KMS-11 (cell line): ENCODE measurements at regions not wholly inside any gene's neighbourhood (a gene's known extent, or its start where the extent isn't known, plus 50 kb on each side); places are given as distances from the start of the nearest gene placed in this dataset.

Experiments
- H2AFZ ChIP-seq: fragments of 200-600 bp; sonication (generic); 2 replicates; pipeline ENCODE4 v1.6.1; 2016; ENCODE audit warnings: antibody characterized with exemption, mixed run types, low read depth
- H3K27ac ChIP-seq: fragments of 200-600 bp; sonication (generic); 2 replicates; pipeline ENCODE4 v1.6.1; 2016; ENCODE audit warnings: mild to moderate bottlenecking, mixed run types
- H3K27me3 ChIP-seq: fragments of 200-600 bp; sonication (generic); 2 replicates; pipeline ENCODE4 v1.6.1; 2017; ENCODE audit warnings: mild to moderate bottlenecking, low read depth, mixed run types, moderate library complexity; ENCODE audit not compliant: insufficient read depth
- H3K36me3 ChIP-seq: fragments of 200-600 bp; sonication (generic); 2 replicates; pipeline ENCODE4 v1.6.1; 2017; ENCODE audit warnings: mild to moderate bottlenecking, mixed run types; ENCODE audit not compliant: insufficient read depth
- H3K4me1 ChIP-seq: fragments of 200-600 bp; sonication (generic); 2 replicates; pipeline ENCODE4 v1.6.1; 2016; ENCODE audit warnings: mild to moderate bottlenecking, low read depth, mixed run types; ENCODE audit not compliant: poor library complexity, severe bottlenecking
- H3K4me2 ChIP-seq: fragments of 200-600 bp; sonication (generic); 2 replicates; pipeline ENCODE4 v1.7.0; 2016; ENCODE audit warnings: mild to moderate bottlenecking, mixed run types
- H3K4me3 ChIP-seq: fragments of 200-600 bp; sonication (generic); IDR thresholded peaks from 2 replicates; pipeline ENCODE4 v1.6.1; 2017; ENCODE audit warnings: low read depth, low read length, mixed read lengths; ENCODE audit not compliant: insufficient read depth
- H3K79me2 ChIP-seq: fragments of 200-600 bp; sonication (generic); 2 replicates; pipeline ENCODE4 v1.6.1; 2016; ENCODE audit warnings: low read depth, mixed run types; ENCODE audit not compliant: insufficient read depth
- H3K9ac ChIP-seq: fragments of 200-600 bp; sonication (generic); 2 replicates; pipeline ENCODE4 v1.6.1; 2016; ENCODE audit warnings: mild to moderate bottlenecking, mixed run types
- H4K20me1 ChIP-seq: fragments of 200-600 bp; sonication (generic); 2 replicates; pipeline ENCODE4 v1.6.1; 2016; ENCODE audit warnings: mild to moderate bottlenecking, mixed run types; ENCODE audit not compliant: insufficient read depth
- CTCF ChIP-seq: fragments of 200-600 bp; sonication (generic); conservative IDR thresholded peaks from 2 replicates; pipeline ENCODE4 v1.6.1; 2017; ENCODE audit warnings: low read depth, mild to moderate bottlenecking, antibody characterized with exemption, low read length, moderate library complexity, mixed read lengths

GRCh38 chr3:154955907-154956533 lies 124.1 kb upstream of the MME start:
- no peak for TF ChIP-seq CTCF
- Histone ChIP-seq H3K4me1 (peaks cover 25% of the 10 kb centered on the region), H2AFZ (no peak overlapping the region), H3K9ac (no peak overlapping the region), H3K36me3 (no peaks in the 10 kb centered on the region), H3K4me2 (peak overlapping the region; percentile 13; the same call in 1 of the 2 replicates), H3K4me3 (no peak overlapping the region), H3K27me3 (no peaks in the 10 kb centered on the region), H4K20me1 (no peaks in the 10 kb centered on the region), H3K27ac (no peak overlapping the region), H3K79me2 (no peaks in the 10 kb centered on the region)

GRCh38 chr3:154954757-154955156 lies 125.4 kb upstream of the MME start:
- H3K36me3 ChIP-seq = no peaks in the 10 kb centered on the region
- H2AFZ ChIP-seq = no peak overlapping the region
- H3K4me3 ChIP-seq = no peak overlapping the region
- no peaks in the 10 kb centered on the region for H3K79me2 ChIP-seq
- peaks cover 17% of the 10 kb centered on the region for H3K4me1 ChIP-seq
- no peak overlapping the region for H3K27ac ChIP-seq
- H3K27me3 ChIP-seq = no peaks in the 10 kb centered on the region
- no peak overlapping the region for H3K9ac ChIP-seq
- H3K4me2 ChIP-seq = no peak overlapping the region
- TF ChIP-seq CTCF = peak; percentile 40; the same call in 1 of the 2 replicates
- no peaks in the 10 kb centered on the region for H4K20me1 ChIP-seq

GRCh38 chr3:154953538-154953937 lies 126.6 kb upstream of the MME start:
- Histone ChIP-seq H3K9ac (no peak overlapping the region), H3K4me3 (no peak overlapping the region), H4K20me1 (no peaks in the 10 kb centered on the region), H2AFZ (no peak overlapping the region), H3K79me2 (no peaks in the 10 kb centered on the region), H3K27ac (no peak overlapping the region), H3K27me3 (no peaks in the 10 kb centered on the region), H3K4me1 (peaks cover 17% of the 10 kb centered on the region), H3K4me2 (no peak overlapping the region), H3K36me3 (no peaks in the 10 kb centered on the region)
- no peak for TF ChIP-seq CTCF

- no peak overlapping the region for H3K27ac ChIP-seq
- H3K9ac ChIP-seq = no peak overlapping the region
- H3K27me3 ChIP-seq = no peaks in the 10 kb centered on the region
- H3K79me2 ChIP-seq = no peaks in the 10 kb centered on the region
- H3K4me2 ChIP-seq = no peak overlapping the region
- H2AFZ ChIP-seq = no peak overlapping the region
- TF ChIP-seq CTCF = no peak
- H4K20me1 ChIP-seq = no peaks in the 10 kb centered on the region
- peaks cover 17% of the 10 kb centered on the region for H3K4me1 ChIP-seq
- H3K36me3 ChIP-seq = no peaks in the 10 kb centered on the region
- no peak overlapping the region for H3K4me3 ChIP-seq
These were observed 127.6 kb upstream of the MME start for GRCh38 chr3:154952553-154952952.
